Stromal cell of bone marrow (primary cell): ENCODE measurements at regions not wholly inside any gene's neighbourhood (a gene's known extent, or its start where the extent isn't known, plus 50 kb on each side); places are given as distances from the start of the nearest gene placed in this dataset.
A peak's percentile ranks its signal among the peaks of the same experiment; 100 is the strongest.

Experiments
- DNase-seq: peaks from one replicate; pipeline ENCODE4 v3.0.0-alpha.2; 2012; ENCODE audit warnings: low read depth

DNA sequence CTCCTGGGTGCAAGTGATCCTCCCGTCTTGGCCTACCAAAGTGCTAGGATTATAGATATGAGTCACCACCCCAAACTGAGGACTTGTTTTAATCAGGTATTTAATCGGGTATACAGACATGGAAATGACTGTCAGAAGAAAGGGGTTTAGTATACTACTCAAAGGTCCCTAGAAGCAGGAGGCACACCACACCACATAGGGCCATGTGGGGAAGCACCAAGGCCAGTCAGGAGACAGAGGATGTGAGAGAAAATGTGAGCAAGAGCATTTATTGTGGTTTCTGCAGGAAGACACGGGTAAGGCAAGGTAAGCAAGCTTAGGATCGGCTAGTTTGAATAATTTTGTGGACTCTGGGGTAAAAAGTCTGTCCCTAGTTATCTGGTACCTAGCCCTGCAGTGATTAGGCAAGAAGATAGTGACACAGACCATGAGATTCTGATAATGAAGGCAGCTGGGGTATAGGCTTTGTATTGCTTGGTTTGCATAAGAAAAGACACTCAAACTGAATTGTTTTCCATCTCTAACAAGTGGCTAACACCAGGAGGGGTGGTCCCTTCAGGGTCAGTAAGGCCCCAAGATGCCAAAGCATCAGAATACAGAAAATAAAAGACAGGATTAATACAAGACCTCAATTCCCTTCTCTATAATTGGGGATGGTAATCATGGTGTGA lies 408.8 kb upstream of the F9 start:
- no peak for DNase-seq

DNA sequence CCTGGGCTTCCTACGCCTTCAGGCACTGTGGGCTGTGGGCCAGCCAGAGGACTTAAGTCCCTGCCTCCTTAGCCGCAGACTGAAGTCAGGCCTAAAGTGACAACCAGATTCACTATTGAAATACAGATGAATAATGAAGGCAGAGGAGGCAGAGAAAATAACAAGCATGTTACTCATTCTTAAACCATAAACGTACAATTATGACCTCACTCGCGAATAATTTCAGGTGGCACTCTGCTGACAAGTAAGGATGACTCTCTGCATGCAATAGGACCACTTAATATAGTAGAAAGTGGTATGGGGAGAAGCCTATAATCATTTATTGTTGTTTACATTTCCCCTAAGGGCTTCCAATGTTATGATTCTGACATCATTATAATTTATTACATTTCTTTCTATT lies 409.2 kb upstream of the FGF13 start:
- DNase-seq: no peak

DNA sequence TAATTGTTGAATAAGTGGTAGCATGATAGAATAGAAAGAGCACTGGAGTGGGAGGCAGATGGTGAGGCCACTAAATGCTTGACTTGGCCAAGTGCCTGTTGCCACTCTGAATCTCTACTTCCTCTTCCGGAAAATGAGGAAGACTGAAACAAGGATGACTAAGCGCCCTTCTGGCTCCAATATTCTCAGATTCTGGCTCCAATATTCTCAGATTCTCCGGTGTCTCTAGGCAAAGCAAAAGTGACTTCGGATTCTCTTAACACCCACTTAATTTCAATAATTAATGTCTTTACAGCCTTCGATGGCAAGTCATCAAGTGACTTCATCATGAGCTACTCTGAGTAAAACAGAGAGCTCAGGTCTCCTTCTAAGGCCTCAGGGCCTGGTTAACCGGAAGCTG lies 402.2 kb upstream of the FGF13 start:
- no peak for DNase-seq

DNA sequence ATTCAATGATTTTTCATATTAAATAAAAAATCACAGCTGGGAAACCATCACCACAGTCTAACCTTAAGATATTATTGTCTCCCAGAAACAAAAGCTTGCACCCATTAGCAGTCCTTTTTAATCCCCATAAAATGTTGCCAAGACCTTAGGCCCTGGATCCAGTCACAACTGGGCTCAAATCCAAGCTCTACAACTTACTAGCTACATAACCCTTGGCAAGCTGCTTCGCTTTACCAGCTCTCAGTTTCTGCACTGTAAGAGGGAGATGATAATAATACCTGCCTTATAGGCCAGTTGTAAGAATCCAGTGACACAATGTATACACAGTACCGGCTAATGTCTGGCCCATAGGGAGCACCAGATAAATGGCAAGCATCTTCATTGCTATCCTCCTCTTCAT lies 400.9 kb upstream of the FGF13 start:
- peak; percentile 43 for DNase-seq

DNA sequence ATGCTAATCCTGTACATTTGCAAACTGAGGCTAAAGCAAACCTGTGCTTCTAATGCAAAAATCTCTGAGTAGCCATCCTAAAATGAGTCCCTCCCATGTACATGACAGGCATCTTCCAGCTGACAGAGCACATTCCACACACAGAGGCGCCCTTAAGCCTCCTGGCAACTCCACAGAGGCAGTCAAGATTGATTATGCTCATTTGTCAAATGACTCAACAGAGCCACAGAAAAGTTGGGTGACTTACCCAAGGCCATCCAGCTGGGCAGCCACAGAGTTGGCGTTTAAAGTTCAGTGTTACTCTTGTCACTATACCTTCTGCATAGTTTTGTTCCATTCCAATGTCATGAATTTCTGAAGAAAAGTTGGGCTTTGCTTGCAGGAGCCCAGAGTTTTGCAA lies 394.6 kb upstream of the FGF13 start:
- DNase-seq: no peak

DNA sequence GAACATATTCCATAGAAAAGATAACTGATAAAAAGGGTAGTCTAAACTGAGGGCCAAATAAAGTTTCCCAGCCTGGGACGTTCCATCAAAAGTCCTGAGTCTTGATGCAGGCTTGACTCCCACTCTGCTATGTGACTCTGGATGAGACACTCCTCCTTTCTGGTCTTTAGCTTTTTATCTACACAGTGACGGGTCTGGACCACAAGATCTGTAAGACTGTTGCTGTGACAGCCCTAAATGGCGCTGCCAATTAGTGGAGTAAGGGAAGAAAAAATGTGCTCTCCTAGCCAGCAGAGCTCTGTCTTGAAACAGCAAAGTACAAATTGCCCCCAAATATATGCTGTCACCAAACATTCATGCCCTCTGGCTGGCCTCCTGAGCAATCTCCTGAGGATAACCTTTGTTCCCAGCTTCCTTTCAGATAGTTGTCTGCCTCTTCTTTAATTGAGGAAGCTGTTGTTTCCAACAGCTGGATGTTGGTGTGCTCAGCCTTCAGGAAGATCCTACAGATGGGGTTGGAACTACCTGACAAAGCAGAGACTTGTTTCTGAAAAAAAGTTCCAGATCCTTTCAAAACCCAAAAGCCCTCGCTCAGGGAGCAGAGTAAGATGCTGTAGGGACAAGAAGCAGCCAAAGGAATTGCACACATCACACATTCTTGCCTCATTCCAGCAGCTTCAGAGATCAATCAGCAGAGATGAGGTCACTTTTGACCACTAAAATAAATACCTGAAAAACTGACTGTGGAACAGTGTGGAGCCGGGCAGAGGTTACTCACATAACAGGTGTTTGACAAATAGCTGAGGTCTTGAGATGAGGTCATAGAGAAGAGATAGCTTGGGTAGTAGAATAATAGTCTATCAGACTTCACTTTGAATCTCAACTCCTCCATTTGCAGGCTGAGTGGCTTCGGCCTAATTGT lies 383.4 kb upstream of the FGF13 start:
- DNase-seq: no peak

DNA sequence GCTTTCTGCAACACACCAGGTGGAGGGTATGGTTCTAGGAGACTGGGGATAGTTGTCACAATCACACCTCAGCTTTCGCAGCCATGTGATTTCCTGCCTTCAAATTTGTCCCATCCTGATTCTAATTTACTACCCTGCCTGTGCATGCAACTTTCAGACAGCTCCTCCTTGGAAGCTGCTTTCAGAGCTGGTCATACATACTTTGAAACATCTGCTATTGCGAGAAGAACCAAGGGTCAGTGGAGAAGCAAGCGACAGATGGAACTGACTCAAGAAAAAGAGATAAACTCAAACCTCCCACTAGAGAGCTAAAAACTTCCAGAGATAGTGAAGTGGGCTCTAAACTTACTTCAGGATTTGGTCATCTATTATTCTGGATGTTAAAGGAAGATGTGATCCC lies 381.7 kb upstream of the FGF13 start:
- no peak for DNase-seq

DNA sequence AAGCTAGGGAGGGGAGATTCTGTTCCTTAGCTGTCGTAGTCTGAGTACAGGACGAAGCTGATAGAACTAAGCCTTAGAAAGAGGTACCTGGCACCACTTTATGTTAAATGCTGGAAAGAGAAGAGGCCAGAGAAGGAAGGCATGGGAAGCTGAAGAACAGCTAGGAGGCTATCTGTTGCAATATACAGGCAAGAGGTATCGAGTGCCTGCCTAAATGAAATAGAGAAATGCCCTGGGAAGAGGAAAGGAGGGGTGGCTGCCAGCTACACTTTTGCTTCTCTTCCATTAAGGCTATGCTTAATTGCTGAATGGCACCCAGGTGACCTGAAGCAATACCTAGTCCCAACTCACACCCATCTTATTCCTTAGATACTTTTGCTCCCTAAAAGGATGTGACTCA lies 380.4 kb upstream of the FGF13 start:
- no peak for DNase-seq

DNA sequence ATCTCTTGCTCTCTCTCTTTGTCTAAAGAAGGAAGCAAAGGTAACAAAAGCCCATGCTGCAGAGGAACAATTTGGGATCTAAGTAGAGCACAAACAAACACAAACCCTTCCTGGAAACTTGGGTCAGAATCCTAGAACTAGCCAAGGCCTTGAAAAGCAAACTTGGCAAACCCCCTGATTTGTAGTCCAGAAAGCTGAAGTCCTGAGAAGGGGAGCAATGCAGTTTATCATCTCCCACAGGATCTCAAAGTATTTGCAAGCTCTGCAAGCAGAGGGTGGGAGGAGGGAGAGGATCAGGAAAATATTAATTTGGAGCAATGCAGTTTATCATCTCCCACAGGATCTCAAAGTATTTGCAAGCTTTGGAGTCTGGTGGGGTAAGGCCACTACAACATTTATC lies 379.5 kb upstream of the FGF13 start:
- no peak for DNase-seq

DNA sequence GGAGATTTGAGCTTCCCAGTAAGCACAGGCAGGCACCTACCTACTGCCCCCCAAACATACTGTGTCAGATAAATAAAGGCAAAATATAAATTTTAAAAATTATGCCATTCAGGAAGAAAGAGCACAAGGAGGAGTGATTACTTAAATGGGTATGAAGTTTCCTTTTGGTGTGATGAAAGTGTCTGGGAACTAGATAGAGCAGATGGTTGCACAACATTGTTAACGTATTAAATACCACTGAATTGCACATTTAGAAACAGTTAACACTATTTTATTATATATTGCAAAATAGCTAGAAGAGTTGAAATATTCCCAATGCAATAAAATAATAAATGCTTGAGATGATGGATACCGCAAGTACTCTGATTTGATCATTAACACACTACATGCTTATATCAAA lies 374.7 kb upstream of the FGF13 start:
- no peak for DNase-seq

DNA sequence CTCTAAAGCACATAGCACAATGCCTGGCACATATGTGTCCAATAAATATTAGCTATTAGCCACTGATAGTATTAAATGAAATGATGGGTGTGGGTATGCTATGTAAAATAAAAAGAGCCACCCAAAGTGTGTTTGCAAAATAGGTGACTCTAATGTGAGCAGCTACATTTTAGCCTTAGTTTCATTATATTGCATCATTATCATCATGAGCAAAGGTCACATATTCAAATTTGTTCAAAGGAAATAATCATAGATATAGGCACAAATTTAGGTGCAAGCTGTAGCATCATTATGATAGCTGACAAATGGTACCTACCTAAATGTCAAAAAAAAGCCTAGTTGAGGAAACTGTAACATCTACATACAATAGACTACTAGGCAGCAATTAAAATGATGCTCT lies 373.9 kb upstream of the FGF13 start:
- no peak for DNase-seq

DNA sequence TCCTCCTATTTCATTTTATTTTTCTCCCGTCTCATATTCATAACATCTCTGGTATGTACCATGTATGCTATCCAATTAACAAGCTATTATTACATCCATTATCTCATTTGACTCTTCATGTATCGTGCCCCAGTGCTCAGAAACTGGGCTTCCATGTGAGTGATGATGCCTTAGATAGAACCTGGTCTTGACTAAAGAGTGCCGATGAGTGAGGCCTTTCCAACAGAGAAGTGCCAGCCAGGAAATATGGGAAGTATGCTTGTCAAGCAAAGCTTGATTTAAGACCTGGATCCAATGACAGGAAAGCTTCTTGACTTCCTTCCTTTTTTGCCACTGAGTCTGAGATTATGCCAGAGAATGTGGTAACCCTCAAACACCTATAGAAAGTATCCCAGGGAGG lies 371.7 kb upstream of the FGF13 start:
- DNase-seq: no peak

DNA sequence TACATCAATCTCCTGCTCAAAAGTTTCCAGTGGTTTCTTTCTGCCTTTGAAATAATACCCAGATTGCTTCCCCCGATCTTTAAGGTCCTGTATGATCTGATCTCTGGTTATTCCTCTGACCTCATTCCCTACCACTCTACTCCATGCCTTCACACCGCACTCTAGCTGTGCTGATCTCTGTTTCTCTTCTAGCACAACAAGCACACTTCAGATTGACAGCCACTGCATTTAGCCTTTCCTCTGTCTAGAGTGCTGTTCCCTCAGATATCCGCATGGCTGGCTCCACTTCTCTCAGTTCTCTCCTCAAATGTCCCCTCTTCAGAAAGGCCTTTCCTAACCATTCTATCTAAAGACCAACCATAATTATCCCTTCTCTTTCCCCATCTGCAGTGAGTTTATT lies 370.4 kb upstream of the FGF13 start:
- no peak for DNase-seq

DNA sequence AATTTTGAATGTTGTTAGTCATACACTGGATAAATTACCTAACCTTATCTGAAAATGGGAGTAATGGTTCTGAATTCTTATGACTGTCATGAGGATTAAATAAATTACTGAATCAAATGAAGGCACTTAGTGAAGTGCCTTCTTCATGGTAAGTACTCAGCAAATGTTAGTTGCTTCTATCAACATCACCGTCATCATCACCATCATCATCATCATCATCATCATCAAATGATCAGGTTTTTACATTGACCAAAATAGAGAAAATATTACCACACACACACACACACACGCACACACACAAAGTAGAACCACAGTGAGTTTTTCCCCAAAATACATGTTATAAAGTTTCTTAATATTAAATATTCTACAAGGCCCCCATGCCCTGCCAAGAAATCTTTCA lies 368.3 kb upstream of the FGF13 start:
- DNase-seq: no peak

DNA sequence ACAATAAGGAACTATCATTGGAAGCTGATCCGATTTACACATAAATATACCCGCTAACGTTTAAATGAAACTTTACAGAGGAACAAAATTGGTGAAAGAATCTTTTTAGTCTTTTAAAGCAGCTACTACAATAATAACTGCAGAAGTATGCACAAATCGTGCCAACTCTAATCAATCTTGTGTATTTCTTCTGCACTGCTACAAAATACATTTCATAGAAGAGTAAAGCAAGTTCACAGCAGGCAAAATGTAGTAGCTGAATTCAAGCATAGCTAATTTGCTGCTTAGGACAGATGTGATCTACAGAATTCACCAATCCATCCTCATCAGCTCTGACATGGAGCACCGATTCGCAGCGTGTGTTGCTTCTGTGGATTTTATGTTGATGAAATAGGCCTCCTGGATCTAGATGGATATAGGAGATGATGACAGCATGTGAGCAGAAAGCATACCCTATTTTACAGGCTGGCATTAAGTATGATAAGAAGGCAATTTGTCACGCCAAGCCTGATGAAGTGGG lies 367.3 kb upstream of the FGF13 start:
- no peak for DNase-seq

DNA sequence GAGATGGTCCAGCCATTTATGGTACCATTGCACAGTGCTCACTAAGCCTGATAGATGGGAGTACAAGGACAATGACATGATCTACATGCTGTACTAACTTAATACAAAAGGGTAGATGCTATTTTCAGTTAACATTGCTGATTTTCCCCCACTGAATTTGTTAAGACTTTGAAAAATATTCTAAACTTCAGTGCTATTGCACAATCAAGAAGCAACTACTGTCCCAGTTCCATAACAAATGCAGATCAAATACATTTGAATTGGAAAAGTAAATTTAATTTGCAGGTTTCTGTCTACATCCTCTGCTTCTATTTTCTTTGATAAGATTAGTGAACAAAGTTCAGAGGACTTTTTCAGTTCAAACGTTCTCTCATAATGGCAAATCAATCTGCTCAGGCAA lies 366.8 kb upstream of the FGF13 start:
- no peak for DNase-seq

DNA sequence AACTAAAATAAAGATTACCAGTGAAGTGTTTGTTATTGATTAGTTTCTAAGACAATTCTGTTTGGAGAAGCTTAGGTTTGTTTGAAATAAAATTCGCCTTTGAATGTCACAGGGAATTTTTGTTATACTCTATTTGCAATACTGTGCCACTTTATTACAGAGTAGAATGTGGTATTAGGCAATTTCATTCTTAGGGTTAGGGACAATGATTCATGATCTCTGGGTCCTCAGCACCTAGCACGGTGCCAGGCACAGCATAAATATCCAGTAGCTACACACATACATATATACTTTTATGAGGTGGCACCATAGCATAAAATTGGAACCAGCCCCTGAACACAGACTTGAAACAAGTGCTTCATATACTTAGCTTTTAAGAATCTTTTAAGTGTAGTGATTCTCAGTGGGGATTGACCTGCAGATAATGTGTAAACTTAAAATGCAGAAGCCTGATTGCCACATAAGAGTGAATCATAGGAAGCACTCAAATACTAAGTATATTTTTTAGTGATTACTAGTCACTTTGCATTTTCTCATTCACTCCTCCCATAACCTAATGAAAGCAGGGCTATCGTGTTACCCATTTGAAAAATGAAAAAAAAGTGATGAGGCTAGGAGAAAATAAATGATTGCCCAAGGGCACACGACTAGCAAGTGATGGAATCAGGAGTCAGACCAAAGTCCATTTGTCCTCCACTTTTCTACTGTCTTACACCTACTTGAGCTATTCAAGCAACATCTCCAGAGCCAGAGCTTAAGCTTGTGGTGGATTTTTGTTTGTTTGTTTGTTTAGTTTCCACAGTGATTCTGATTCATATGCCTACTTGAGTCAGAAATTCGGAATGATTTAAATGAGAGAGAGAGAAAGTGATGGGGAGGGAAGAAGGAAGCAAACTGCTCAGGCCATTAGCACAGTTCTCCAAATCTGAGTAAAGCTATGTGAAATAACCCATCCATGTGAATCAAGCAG lies 366.0 kb upstream of the FGF13 start:
- peak; percentile 43 for DNase-seq

DNA sequence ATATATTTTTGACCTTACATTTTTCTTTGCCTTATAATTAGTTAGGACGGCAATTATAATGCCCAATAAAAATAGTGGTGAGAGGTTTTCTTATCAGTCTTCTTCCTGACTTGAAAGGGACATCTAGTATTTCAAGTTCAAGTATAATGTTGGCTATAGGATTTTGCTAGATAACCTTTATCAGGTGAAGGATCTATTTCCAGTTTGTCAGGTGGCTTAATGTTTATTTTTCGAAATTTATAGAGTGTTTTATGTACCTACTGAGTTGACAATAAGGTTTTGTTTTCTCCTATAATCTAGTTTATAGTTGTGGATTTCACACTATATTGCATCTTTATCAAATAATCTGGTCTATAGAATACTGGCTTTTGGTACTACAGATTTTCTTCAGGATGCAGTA lies 351.8 kb upstream of the FGF13 start:
- no peak for DNase-seq

DNA sequence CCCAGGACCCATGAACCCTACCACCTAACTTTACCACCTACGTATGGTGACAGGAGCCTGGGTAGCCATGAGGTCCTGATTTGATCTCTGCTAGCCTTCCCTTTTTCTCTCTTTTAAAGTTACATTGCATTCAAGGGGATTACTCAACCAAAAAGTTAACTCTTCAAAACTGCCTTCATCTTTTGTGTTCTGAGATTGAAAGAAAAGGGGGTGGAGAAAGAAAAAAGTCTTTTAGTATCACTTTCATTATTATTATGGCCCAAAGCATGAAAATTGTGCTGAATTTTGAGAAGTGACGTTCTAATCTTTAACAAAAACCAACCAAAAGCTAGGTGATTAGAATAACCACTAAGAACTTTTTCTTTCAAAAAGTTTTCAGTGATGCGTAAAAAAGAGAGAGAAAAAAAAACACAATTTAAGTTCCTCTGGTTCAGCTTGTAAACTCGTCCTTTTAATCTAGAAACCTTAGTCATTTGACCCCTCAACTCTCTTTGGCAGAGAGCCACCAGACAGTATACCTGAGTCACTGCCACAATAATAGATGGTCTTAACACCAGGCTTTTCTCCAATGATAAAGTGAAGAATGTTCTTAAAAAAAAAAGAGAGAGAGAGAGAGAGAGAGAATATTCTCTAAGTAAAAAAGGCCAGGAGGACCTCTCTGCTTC lies 347.4 kb upstream of the FGF13 start:
- DNase-seq: no peak

DNA sequence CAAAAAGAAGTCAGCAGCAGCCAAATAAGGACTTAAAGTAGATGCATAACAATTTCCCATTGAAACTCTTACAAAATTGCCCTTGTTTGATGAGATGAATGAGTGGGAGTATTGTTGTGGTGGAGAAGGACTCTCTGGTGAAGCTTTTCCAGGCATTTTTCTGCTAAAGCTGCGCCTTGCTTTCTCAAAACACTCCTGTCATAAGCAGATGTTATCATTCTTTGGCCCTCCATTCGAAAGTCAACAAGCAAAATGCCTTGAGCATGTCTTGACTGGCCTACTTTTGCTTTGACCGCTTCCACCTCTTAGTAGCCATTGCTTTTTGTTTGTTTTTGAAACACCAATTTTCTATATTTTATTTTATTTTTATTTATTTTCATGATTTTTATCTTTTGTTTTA lies 340.9 kb upstream of the FGF13 start:
- no peak for DNase-seq

DNA sequence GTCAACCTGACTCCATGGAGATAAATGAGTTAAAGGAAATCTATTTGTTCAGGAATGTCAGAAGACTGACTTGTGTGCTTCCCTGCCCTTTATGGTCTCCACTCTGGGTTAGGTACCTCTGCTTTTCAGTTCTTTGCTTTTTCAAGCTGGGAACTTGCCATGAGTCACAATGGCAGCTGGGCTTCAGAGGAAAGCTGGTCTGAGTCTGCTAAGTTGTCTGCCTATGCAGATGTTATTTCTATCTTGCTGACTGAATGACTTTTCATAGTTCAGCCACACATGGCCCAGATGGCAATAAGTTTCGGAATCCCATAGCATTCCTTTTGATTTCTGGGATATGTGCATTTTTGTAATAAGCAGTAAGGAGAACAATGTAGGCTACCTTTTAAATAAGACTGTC lies 337.9 kb upstream of the FGF13 start:
- DNase-seq: no peak

DNA sequence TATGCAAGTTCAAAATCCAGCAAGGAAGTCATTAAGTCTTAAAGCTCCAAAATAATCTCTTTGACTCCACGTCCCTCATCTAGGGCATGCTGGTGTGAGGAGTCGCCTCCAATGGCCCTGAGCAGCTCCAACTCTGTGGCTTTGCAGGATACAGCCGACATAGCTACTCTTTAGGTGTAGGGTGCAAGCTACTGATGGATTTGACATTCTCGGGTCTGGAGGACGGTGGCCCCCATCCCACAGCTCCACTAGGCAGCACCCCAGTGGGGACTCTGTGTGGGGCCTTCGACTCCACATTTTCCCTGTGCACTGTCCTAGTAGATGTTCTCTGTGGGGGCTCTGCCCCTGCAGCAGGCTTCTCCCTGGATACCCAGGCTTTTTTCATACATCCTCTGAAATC lies 333.2 kb upstream of the FGF13 start:
- no peak for DNase-seq
